ENCODE measurements at regions not wholly inside any gene's neighbourhood (a gene's known extent, or its start where the extent isn't known, plus 50 kb on each side); places are given as distances from the start of the nearest gene placed in this dataset.
A peak's percentile ranks its signal among the peaks of the same experiment; 100 is the strongest.

DNA sequence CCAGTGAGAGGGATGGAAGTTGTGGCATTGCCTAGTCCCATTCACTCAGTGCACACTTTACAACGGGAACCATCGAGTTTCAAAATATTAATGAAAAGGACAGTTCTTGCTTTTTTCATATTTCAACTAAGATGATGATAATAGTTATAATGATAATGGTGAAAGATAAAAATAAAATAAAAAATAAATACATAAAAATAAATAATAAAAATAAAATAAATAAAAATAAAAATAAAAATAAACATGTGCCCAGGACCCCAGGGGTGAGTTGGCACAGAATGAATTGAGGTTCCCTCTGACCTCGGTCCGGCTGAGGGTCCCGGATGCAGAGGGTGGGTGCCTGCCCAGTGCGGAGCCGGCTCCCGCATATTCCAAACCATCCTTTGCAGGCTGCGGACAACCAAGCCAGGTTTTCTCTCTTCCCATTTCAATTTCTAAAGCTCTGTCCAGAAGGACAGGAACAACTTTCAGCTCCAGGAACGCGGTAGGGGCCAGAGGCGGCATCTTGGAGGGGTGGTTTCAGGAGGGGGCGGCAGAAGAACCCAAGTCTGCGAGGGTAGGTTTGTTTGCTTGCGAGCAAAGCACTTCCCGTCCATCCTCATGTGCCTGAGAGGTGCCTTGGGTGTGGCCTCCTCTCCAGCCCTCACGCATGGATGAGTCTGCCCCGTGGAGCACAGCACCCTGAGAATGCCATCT is 236.8 kb downstream of the DLL1 start:
- DNase-seq, result no peak

DNA sequence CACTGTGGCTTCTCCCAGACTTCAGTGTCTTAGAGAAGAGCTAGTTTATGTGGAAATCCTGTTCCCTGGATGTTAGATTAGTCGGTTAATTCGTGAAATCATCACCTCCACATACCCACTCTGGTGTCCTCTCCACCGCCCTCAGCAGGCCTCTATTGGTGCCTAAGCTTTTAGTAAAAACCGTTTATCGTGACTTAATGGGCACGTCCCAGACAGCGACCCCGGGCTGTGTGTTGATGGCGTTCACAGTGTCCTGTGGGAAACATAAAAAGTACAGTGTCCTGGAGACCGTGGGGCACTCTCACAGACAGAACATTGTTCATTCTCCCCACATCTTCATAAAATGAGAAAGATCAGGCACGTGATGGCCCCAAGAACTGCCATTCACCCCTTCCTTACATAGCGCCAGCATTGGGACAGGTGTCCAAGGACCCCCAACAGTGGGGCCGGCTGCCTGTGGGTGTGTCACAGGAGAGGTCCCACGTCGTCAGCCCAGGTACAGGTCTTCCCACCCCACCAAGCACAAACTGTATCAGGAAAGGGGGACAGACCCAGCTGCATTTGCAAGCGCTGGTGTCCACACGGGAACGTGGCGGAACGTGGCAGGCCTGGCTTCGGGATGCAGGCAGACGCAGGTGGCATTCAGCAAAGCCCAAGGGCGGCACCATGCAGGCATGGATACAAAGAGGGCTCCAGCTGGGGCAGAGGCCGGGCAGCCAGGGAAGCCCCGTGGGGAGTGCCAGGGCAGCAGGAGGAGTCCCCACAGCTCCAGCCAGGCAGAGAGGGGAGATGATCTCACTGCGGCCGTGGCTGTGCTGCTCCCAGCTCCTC is 237.7 kb downstream of the DLL1 start:
- no peak for DNase-seq

DNA sequence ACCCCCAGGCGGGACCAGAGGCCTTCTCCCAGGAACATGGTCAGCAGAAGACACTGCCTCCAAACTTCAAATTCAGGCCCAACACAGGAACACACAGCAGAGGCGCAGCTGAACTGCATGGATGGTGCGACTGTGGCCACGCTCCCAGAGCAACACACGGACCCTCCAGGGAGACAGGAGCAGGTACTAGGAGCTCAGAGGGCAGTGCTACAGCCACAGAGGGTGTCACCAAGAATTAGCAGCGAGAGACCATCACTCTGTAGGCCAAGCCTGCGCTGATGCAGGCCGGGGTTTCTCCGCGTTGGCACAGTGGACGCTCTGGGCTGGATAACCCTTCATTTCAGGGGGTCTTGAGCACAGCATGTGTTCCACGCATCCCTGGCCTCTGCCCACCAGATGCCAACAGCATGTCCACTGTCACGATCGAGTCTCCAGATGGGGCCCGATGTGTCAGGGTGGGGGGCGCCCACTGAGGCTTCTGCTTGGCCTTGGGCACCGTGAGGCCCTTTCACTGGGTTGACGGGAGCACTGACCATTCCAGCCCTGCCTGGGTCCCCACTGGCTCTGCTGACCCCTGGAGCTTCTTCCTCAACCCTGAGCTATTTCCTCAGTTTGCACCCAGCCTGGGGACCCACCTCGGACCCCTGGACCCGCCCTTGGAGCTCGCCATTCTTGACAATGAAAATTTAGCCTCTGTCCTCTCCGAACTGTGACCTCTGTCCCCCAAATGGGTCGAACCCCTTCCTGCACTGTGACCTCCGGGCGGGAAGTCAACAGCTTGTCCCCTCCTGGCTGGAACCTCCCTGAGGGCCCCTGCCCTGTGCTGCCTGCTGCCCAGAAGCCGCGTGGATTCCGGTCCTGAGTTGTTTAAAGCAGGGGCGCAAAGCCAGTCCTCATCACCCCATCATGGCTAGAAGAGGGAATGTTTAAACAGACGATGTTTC is 239.4 kb downstream of the DLL1 start:
- no peak for DNase-seq

GRCh38 chr6:170050591-170051041 is 240.3 kb downstream of the DLL1 start:
- DNase-seq, result no peak

DNA sequence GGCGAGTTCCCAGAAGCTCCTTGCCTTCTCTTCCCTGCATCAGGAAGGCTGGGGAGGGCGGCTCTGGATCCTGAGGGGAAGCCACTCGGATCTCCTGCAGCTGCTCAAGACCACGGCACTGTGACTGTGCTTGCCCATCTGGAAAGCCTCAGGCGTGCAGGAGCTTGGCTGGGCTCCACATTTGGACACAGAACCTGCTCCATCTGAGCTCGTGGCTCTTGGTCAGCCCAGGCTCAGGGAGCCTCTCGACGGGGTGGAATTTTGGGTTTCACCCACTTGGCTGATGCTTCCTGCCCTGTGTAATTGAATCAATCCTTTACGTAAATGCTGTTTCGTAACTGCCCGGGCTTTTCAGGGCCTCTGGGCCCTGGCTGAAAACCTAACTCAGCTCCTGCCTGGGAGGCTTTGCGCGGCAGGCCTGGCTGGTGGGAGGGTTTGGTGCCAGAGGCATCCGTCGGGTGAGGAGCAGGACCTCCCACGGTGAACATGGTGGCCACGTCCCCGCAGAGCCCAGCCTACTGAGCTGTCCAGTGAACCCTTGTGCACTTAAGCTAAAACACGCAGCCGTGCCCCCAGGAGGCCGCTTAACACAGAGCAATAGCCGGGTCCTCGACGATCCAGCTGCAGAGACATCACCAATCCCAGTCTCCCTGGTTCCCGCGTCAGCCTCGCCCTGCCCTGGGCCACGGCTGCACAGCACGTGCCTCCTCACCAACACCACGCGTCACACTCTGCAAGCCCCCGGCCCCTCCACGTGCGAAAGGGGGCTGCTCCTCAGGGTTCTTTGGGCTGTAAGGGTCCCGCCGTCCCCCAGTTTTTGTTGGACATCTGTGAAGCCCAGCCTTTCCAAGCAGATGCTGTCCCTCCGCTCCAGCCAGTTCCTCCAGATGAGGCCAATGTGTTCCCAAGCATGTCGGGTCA is 241.0 kb downstream of the DLL1 start:
- peak; percentile 32 for DNase-seq

DNA sequence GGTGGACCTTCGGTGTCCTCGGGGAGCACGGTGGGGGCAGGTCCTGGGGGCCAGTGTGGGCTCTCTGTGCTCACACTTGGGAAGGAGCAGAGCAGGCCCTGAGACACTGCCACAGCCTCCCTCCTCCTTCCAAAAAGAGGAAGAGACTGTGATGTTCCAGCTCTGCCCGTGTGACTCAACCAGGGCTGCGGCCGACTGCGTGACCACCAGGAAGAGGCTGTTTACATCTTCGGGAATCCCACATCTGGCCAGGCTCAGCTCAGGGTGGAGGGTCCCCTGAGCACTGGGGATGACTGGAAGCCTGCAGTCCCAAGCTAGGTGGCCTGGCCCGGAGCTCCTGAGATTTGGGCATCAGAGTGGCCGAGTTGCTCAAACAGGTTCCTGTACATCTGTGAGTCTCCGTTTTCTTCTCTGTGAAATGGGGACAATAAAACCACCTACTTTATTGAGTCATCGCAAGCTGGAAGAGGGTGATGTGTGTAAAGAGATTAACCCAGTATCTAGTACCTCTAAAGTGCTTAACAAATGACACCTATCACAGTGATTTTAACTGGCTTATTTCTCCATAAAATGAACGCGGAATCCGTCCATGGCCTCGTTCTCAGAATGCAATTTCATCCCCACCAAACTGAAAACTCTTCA is 242.1 kb downstream of the DLL1 start:
- no peak for DNase-seq

DNA sequence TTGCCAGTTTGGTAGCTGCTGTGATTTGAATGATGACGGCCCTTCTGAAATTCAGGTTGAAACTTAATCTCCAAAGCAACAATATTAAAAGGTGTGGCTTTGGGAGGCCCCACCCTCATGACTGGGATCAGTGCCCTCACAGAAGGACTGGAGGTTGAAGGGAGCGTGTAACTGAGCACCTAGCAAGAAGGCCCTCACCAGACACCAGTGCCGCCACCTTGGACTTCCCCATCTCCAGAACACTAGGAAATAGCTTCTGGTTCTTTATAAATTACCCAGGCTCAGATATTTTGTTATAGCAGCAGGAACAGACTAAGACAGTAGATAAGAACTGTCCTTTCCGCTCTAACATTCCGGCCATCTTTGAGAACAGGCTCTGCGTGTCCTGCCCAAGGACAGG is 243.1 kb downstream of the DLL1 start:
- no peak for DNase-seq

DNA sequence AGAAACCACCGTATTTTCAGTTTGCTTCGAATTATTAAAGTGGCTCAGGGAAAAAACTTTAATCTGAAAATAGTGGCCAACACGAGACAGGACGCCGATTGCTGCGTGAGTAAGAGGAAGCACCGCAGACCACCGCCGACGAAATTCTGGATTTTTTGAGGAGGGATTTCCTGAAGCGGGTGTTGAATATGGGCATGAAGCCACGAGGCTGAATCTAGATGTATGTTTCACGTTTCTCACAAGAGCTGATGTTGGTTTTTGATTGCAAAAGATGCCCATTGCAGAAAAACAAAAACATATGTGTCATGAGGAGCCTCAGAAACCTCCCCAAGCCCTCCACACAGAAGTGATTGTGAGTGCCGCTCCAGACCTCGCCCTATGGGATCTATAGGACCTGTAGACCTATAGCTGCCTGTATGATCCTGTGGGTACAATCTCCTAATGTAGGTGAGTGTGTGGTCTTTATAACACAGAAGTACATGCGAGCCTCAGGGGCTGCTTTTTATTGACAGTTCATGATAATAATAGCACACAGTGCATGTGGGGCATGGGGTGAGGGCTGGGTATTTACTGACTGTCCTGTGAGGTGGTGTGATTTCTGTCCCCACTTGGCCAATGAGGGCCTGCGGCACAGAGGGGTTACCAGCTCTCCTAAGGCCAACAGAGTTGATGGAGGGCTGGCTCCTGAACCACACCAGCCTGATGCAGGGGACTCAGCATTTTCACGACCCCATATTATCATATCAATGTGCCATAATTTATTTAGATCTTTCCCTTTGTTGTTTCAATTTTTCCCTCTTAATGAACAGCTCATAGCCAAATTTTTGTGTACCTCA is 243.9 kb downstream of the DLL1 start:
- no peak for DNase-seq

- no peak for DNase-seq
These were observed 244.8 kb downstream of the DLL1 start for GRCh38 chr6:170045981-170046667.

DNA sequence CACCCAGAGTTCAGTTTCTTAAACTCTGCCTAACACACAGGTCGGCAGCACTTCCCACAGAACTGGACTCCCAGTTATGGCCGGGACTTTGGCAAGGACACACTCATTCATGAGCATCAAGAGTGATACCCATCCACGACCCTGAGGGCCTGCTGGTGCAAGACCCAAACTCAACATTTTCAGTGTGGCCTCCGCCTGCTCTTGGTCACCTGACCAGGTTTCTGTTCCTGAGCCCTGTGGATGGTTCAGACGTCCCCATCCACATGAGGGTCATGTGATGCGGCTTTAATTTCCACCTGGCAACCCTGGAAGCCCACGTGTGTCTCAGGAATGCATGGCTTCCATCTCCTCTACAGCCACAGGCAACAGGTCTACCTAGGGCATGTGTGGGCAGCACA is 245.3 kb downstream of the DLL1 start:
- DNase-seq, result no peak

- DNase-seq, result no peak
These were observed 245.9 kb downstream of the DLL1 start for GRCh38 chr6:170044836-170045562.

DNA sequence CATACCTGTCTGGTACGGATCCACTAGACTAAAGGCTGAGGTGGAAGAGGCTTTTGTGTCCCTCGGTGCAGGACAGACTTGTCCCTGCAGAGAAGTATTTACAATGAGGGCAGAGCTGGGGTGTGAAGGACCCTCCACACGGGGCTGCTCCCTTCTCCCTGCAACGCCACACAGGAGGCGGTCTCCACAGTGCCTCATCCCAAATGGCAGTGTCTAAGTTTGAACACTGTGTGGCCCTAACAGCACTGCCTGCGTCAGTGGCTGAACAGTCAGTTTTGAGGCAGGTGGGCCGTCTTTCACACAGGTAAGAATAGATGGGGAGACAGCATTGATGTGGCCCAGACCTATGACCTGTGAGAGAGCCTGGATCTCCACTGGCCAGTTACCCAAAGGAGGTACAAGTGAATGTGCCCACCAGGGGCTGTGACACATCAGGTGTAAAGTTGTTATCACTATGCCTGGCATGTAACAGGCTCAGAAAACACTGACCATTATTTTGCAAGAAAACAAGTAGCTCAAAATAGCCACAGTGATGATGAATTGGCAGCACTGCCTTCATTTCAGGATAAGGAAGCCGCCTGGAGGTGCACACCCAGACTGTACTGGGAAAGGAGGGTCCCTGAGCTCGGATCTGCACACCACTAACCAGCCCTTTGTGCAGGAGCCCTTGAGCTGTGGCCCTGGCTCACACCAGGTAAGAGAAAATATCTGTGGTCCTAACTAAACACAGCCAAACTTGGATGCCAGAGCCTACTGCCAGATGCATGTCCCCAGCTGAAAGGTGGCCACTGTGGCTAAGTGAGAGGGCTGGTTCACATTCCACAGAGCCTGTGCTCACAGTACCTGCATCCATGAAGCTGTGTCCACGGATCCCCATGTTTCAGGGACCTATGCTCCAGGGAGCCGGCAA is 246.7 kb downstream of the DLL1 start:
- no peak for DNase-seq

- no peak for DNase-seq
These were observed 247.6 kb downstream of the DLL1 start for GRCh38 chr6:170043150-170043819.

- DNase-seq, result no peak
These were observed 248.2 kb downstream of the DLL1 start for GRCh38 chr6:170042596-170043118.

GRCh38 chr6:170042123-170042522 is 248.8 kb downstream of the DLL1 start:
- DNase-seq, result no peak

DNA sequence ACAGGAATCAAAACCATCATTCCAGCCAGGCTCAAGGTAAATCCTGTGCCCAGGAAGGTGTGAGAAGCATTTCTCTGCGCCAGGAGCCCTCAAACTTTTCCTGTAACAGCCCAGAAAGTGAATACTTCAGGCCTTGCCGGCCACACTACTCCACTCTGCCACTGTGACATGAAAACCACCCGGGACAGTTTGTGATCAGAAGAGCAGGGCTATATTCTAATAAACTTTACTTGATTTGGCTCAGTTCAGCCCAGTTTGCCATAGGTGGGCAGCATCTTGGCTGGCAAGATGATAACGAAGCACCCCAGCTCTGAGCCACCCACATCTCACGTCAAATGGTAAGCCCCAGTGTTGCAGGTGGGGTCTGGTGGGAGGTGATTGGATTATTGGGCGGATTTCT is 249.4 kb downstream of the DLL1 start:
- DNase-seq, result no peak

- no peak for DNase-seq
These were observed 250.0 kb downstream of the DLL1 start for GRCh38 chr6:170040906-170041305.

Measured in DMS79 treated with DMSO at 0.1 percent for 48 hours (cell line).